ENCODE measurements at regions not wholly inside any gene's neighbourhood (a gene's known extent, or its start where the extent isn't known, plus 50 kb on each side); places are given as distances from the start of the nearest gene placed in this dataset.
A peak's percentile ranks its signal among the peaks of the same experiment; 100 is the strongest.
"Not testable (repeated sequence)": the region's sequence is repeated elsewhere in the genome, so short reads cannot be mapped to it uniquely, and the experiment has no call there.

GRCh38 chr6:98416027-98416426 lies 418.3 kb upstream of the POU3F2 start (continued):
- TF ChIP-seq HSF1 (IDR thresholded peaks at IDR 0.05; ENCODE audit: low read depth, low read length) (no peak), HDAC2 (IDR thresholded peaks at IDR 0.05) (no peak)

GRCh38 chr6:98416497-98417158 lies 417.7 kb upstream of the POU3F2 start:
- SMC1A ChIA-PET (ENCODE audit: uncharacterized antibody, unreplicated experiment); H3K9me3 ChIP-seq (replicated peaks; ENCODE audit: control insufficient read depth, insufficient read depth, low read length); H3K79me2 ChIP-seq (ENCODE audit: control insufficient read depth, insufficient read depth, low read length); DNase-seq (ENCODE audit: low read depth, low spot score); H3K4me2 ChIP-seq (ENCODE audit: control insufficient read depth, insufficient read depth); ATAC-seq; H3K27ac ChIP-seq (ENCODE audit: control insufficient read depth, insufficient read depth); POLR2A ChIA-PET; H3K27me3 ChIP-seq (replicated peaks in 1 of 2; ENCODE audit: control insufficient read depth in 2 of 2, insufficient read depth in 2 of 2, low read length in 1 of 2); H3K9ac ChIP-seq (ENCODE audit: control insufficient read depth, insufficient read depth, low read length); H3K4me1 ChIP-seq (ENCODE audit: control insufficient read depth, insufficient read depth, low read length); intact Hi-C loops (cut with micrococcal nuclease; ENCODE audit: unreplicated experiment); H3K36me3 ChIP-seq (ENCODE audit: control insufficient read depth in 2 of 2, insufficient read depth in 2 of 2, low read length in 1 of 2); in situ Hi-C loops (cut with MboI); H4K20me1 ChIP-seq (ENCODE audit: control insufficient read depth, insufficient read depth); RAD21 ChIA-PET (ENCODE audit: unreplicated experiment); BruUV-seq (replicated peaks); CTCF ChIA-PET; FAIRE-seq; H3K4me3 ChIP-seq; H2AFZ ChIP-seq (ENCODE audit: control insufficient read depth, low read depth, low read length): not testable (repeated sequence)
- WGBS (ENCODE audit: insufficient coverage, insufficient replicate concordance, low lambda C conversion rate, missing lambda C conversion rate), result 61% methylated on average over 26 of the region's 30 CpGs

- ATAC-seq, result peak; percentile 64
- FAIRE-seq, result no peak
- in situ Hi-C loops (cut with MboI), result no loop called here
These were observed 400.9 kb upstream of the POU3F2 start for GRCh38 chr6:98433325-98434056.

More at GRCh38 chr6:98433325-98434056, 400.9 kb upstream of the POU3F2 start:
- Histone ChIP-seq H3K36me3 (ENCODE audit: control insufficient read depth in 2 of 2, insufficient read depth in 2 of 2, low read length in 1 of 2) (no peaks in the 10 kb centered on the region), H3K4me2 (ENCODE audit: control insufficient read depth, insufficient read depth) (no peak overlapping the region), H3K9me3 (replicated peaks; ENCODE audit: control insufficient read depth, insufficient read depth, low read length) (no peaks in the 10 kb centered on the region; the same call in 2 of the 3 replicates), H3K27ac (ENCODE audit: control insufficient read depth, insufficient read depth) (no peak overlapping the region), H3K9ac (ENCODE audit: control insufficient read depth, insufficient read depth, low read length) (no peak overlapping the region), H2AFZ (ENCODE audit: control insufficient read depth, low read depth, low read length) (no peak overlapping the region), H4K20me1 (ENCODE audit: control insufficient read depth, insufficient read depth) (no peaks in the 10 kb centered on the region), H3K79me2 (ENCODE audit: control insufficient read depth, insufficient read depth, low read length) (no peaks in the 10 kb centered on the region), H3K4me3 (no peak overlapping the region), H3K27me3 (replicated peaks in 1 of 2; ENCODE audit: control insufficient read depth in 2 of 2, insufficient read depth in 2 of 2, low read length in 1 of 2) (no peaks in the 10 kb centered on the region), H3K4me1 (ENCODE audit: control insufficient read depth, insufficient read depth, low read length) (no peaks in the 10 kb centered on the region)
- ChIA-PET SMC1A (ENCODE audit: uncharacterized antibody, unreplicated experiment) (no interaction called here), RAD21 (ENCODE audit: unreplicated experiment) (no interaction called here), CTCF (no interaction called here), POLR2A (no interaction called here)
- no TSS peak for BruUV-seq (replicated peaks)
- no peak for TF ChIP-seq MYB (IDR thresholded peaks at IDR 0.05; ENCODE audit: borderline replicate concordance, low read depth, low read length)
- TF ChIP-seq ZNF24 (IDR thresholded peaks at IDR 0.05), result no peak
- no peak for DNase-seq (ENCODE audit: low read depth, low spot score)
- intact Hi-C loops (cut with micrococcal nuclease; ENCODE audit: unreplicated experiment), result no loop called here
- 8% methylated on average over 3 of the region's 3 CpGs for WGBS (ENCODE audit: insufficient coverage, insufficient replicate concordance, low lambda C conversion rate, missing lambda C conversion rate)

Data from GM12878 (cell line).